ENCODE measurements at regions not wholly inside any gene's neighbourhood (a gene's known extent, or its start where the extent isn't known, plus 50 kb on each side); places are given as distances from the start of the nearest gene placed in this dataset.

DNA sequence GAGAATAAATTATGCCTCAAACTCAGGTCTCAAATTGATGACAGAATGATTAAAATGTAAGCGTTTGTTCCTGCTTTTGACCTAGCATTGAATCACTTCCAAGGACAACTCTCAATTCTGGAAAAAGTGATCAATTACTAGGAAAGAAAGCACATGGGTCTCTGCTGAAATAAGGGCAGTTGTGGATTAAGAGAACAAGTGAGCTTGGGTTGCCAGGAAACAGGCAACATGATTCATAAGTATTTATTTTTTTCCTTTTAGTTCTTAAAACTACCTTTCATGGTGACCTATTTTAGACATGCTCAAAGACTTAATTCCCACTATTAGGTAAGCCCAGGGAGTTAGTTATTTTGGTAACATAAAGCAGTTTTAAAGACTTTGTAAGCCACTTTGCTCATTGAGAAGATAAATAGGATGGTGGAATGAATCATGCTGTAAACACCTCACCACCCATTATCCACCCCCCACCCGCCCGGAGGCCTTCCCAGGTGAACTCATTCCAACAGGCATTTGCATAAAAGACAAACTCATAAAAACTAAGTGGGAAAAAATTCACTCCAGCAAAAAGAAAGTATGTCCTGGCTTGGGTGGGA lies 728.3 kb downstream of the SORCS1 start:
- Histone ChIP-seq H3K4me1 (ENCODE audit: low read length) (no peaks in the 10 kb centered on the region), H3K4me3 (ENCODE audit: low read length) (no peak overlapping the region), H3K9ac (ENCODE audit: low read length) (no peak overlapping the region), H3K79me2 (ENCODE audit: low read length) (no peaks in the 10 kb centered on the region), H4K20me1 (ENCODE audit: insufficient read depth, low read length) (no peaks in the 10 kb centered on the region), H2AFZ (ENCODE audit: low read length) (no peak overlapping the region), H3F3A (ENCODE audit: insufficient read depth, low read length) (no peaks in the 10 kb centered on the region), H3K27ac (ENCODE audit: low read length) (no peak overlapping the region), H3K9me3 (replicated peaks; ENCODE audit: insufficient read depth, low read length) (no peaks in the 10 kb centered on the region), H3K36me3 (replicated peaks; ENCODE audit: insufficient read depth, low read length) (no peaks in the 10 kb centered on the region), H3K9me2 (replicated peaks; ENCODE audit: insufficient read depth, low read length) (no peaks in the 10 kb centered on the region), H3K27me3 (replicated peaks; ENCODE audit: insufficient read depth, low read length) (no peaks in the 10 kb centered on the region), H3K4me2 (ENCODE audit: low read depth, low read length) (no peak overlapping the region)
- TF ChIP-seq, protein P1, sequence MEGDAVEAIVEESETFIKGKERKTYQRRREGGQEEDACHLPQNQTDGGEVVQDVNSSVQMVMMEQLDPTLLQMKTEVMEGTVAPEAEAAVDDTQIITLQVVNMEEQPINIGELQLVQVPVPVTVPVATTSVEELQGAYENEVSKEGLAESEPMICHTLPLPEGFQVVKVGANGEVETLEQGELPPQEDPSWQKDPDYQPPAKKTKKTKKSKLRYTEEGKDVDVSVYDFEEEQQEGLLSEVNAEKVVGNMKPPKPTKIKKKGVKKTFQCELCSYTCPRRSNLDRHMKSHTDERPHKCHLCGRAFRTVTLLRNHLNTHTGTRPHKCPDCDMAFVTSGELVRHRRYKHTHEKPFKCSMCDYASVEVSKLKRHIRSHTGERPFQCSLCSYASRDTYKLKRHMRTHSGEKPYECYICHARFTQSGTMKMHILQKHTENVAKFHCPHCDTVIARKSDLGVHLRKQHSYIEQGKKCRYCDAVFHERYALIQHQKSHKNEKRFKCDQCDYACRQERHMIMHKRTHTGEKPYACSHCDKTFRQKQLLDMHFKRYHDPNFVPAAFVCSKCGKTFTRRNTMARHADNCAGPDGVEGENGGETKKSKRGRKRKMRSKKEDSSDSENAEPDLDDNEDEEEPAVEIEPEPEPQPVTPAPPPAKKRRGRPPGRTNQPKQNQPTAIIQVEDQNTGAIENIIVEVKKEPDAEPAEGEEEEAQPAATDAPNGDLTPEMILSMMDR (IDR thresholded peaks at IDR 0.05; ENCODE audit: low read length), result no peak
- TF ChIP-seq EZH2phosphoT487 (IDR thresholded peaks at IDR 0.05; ENCODE audit: low read length) (no peak), EZH2 (optimal IDR thresholded peaks at IDR 0.05; ENCODE audit: low read depth, low read length) (no peak)
- no peak for DNase-seq

DNA sequence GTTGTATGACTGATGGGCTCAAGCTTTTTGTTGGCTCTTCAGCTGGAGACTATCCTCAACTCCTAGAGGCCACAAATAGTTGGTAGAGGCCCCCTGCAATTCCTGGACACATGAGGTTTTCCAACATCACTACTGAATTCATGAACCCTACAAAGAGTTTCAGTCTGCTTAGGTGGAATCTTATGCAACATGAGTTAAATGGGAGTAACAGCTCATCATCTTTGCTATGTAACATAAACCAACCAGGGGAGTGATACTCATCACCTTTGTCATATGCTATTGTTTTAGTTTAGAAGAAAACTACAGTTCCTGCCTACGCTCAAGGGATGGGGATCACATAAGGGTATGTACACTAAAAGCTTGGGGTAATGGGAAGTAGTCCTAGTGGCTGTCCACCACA lies 729.4 kb downstream of the SORCS1 start:
- no peak for TF ChIP-seq EZH2 (optimal IDR thresholded peaks at IDR 0.05; ENCODE audit: low read depth, low read length)
- TF ChIP-seq EZH2phosphoT487 (IDR thresholded peaks at IDR 0.05; ENCODE audit: low read length), result no peak
- TF ChIP-seq, protein P1 (IDR thresholded peaks at IDR 0.05; ENCODE audit: low read length), result no peak
- Histone ChIP-seq H3K79me2 (ENCODE audit: low read length) (no peaks in the 10 kb centered on the region), H3K4me3 (ENCODE audit: low read length) (no peak overlapping the region), H3K27ac (ENCODE audit: low read length) (no peak overlapping the region), H3K9ac (ENCODE audit: low read length) (no peak overlapping the region), H3K9me3 (replicated peaks; ENCODE audit: insufficient read depth, low read length) (no peaks in the 10 kb centered on the region), H2AFZ (ENCODE audit: low read length) (no peak overlapping the region), H3K4me1 (ENCODE audit: low read length) (no peaks in the 10 kb centered on the region), H4K20me1 (ENCODE audit: insufficient read depth, low read length) (no peaks in the 10 kb centered on the region), H3F3A (ENCODE audit: insufficient read depth, low read length) (no peaks in the 10 kb centered on the region), H3K27me3 (replicated peaks; ENCODE audit: insufficient read depth, low read length) (no peaks in the 10 kb centered on the region), H3K4me2 (ENCODE audit: low read depth, low read length) (no peak overlapping the region), H3K36me3 (replicated peaks; ENCODE audit: insufficient read depth, low read length) (no peaks in the 10 kb centered on the region), H3K9me2 (replicated peaks; ENCODE audit: insufficient read depth, low read length) (no peaks in the 10 kb centered on the region)
- no peak for DNase-seq

DNA sequence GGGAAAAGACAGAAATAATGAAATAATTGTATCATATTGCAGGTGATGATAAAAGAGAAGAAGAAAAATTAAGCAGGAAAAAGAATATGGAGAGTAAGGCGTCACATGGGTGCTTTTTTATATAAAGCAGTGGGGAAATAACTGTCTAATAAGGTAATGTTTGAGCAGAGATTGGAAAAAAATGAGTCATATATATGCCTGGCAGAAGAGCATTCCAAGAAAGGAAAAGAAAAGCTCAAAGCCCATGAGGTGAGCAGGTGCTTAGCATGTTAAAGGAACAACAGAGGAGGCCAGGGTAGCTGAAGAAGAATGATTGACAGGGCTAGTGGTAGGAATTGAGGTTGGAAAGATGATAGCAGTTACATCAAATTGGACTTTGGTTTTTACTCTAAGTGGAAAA lies 739.5 kb downstream of the SORCS1 start:
- no peak for DNase-seq
- no peaks in the 10 kb centered on the region for H3K9me3 ChIP-seq (replicated peaks; ENCODE audit: insufficient read depth, low read length)
- H3K4me1 ChIP-seq (ENCODE audit: low read length), result no peaks in the 10 kb centered on the region
- no peak overlapping the region for H3K27ac ChIP-seq (ENCODE audit: low read length)
- H3K36me3 ChIP-seq (replicated peaks; ENCODE audit: insufficient read depth, low read length), result no peaks in the 10 kb centered on the region
- no peaks in the 10 kb centered on the region for H4K20me1 ChIP-seq (ENCODE audit: insufficient read depth, low read length)
- H3K79me2 ChIP-seq (ENCODE audit: low read length), result no peaks in the 10 kb centered on the region
- no peaks in the 10 kb centered on the region for H3K9me2 ChIP-seq (replicated peaks; ENCODE audit: insufficient read depth, low read length)
- H3K27me3 ChIP-seq (replicated peaks; ENCODE audit: insufficient read depth, low read length), result no peaks in the 10 kb centered on the region
- TF ChIP-seq, protein P1 (IDR thresholded peaks at IDR 0.05; ENCODE audit: low read length), result no peak
- TF ChIP-seq EZH2phosphoT487 (IDR thresholded peaks at IDR 0.05; ENCODE audit: low read length) (no peak), EZH2 (optimal IDR thresholded peaks at IDR 0.05; ENCODE audit: low read depth, low read length) (no peak)
- no peak overlapping the region for H3K9ac ChIP-seq (ENCODE audit: low read length)
- no peaks in the 10 kb centered on the region for H3F3A ChIP-seq (ENCODE audit: insufficient read depth, low read length)
- H2AFZ ChIP-seq (ENCODE audit: low read length), result no peak overlapping the region
- H3K4me2 ChIP-seq (ENCODE audit: low read depth, low read length), result no peak overlapping the region
- no peak overlapping the region for H3K4me3 ChIP-seq (ENCODE audit: low read length)

Data from MM.1S (cell line).